OCI-M1 (cell line): ENCODE measurements at regions not wholly inside any gene's neighbourhood (a gene's known extent, or its start where the extent isn't known, plus 50 kb on each side); places are given as distances from the start of the nearest gene placed in this dataset.

ENCODE experiments used
- DNase-seq: peaks from one replicate; lab custom pipeline; 2025; lab: John Stamatoyannopoulos, UW

- DNase-seq, result no peak
These were observed 200.9 kb upstream of the ZPLD1 start for GRCh38 chr3:102233881-102234280.

DNA sequence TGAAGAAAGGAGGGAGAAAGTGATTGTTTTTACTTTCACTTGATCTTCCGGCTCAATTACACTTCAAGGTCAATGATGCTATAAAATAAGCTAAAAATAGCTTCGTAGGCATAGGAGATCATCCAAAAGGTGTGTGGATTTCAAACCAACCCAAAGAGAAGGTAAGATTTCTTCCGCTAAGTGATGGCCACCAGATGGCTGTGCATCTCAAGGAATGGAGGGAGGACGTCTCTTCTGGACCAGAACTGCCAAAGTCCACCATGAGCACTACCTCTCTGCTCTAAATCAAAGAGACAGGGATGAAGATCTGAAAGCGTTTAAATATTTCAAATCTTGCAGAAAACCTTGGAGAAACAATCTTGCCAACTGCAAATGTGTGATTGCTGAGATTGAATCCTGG is 199.1 kb upstream of the ZPLD1 start:
- DNase-seq, result peak; percentile 63

- no peak for DNase-seq
These were observed 197.6 kb upstream of the ZPLD1 start for GRCh38 chr3:102237181-102237580.

GRCh38 chr3:102237838-102238237 is 197.0 kb upstream of the ZPLD1 start:
- no peak for DNase-seq

DNA sequence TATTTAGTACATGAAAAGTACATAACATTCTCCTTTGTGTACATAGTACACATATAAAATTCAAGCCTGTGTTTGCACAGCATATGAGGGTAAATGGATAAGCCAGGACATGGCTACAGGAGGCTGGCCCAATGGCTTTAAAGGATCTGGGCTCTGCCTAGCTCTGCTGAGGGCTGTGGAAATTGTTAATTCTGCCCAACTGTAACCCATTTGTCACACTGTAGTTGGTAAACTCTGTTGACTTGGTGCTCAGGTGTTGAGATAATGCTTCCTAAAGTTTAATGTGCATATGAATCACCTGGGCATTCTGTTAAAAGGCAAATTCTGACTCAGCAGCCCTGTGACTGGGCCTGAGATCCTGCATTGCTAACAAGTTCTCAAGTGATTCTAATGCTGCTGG is 196.5 kb upstream of the ZPLD1 start:
- DNase-seq, result no peak

- DNase-seq, result no peak
These were observed 194.1 kb upstream of the ZPLD1 start for GRCh38 chr3:102240720-102241119.

GRCh38 chr3:102248981-102249705 is 185.7 kb upstream of the ZPLD1 start:
- no peak for DNase-seq

- no peak for DNase-seq
These were observed 179.1 kb upstream of the ZPLD1 start for GRCh38 chr3:102255736-102256135.

DNA sequence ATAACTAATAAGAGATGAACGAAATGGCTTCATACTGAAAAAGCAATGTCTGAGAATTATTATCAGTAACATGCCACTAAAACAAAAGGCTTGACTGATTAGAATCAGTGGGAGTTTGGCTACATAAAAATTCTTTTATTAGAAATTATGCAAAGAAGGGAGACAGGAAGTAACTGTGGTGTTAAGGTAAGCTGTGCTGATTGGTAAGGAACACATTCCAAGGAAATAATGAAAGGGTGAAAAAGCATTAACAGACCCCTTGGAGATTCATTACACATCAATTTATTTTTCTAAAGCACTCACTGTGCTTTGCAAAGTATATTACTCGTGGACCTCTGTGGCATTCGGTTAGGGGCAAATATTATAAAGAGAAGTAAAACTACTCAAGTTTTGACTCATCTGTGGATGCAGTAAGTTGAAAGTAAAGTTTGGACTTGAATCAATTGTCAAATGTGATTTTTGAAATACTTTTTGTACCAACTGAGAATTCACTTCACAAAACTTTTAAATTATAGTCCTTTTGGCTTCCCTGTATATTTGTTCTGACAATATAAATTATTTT is 176.1 kb upstream of the ZPLD1 start:
- DNase-seq, result no peak

DNA sequence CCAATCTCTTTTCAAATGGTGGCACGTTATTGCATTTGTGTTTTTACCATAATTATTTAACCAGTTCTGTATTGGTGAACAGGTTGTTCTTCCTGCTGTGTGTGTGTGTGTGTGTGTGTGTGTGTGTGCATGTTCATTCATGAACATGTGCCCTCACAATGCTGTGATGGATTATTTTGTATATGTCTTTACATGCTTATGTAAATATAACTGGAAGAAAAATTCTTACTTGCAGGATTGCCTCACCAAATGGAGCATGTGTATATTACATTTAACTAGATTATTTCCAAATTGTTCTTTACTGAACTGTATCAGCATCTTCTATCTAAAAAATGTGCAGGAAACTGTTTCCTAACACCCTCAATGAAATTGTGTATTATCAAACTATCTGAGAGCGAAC is 175.2 kb upstream of the ZPLD1 start:
- DNase-seq, result no peak

DNA sequence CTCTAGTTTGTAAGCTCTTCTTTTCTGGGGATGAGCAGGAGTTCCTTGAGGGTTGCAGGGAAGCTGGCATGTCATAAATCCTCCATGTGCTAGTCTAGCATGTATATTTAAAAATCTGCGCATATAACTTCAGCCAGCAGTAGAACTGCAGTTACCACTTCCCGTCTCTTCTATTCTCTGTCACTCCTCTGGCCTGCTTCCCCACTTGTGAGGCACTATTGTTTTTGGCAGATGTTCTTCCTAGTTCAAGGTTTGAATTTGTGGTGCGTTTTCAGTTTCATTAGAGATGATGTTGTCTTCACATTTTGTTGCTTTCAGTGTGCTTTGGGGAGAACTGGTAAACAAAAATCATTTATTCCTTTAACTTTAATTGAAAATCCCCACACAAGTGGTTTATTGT is 169.1 kb upstream of the ZPLD1 start:
- DNase-seq, result no peak

DNA sequence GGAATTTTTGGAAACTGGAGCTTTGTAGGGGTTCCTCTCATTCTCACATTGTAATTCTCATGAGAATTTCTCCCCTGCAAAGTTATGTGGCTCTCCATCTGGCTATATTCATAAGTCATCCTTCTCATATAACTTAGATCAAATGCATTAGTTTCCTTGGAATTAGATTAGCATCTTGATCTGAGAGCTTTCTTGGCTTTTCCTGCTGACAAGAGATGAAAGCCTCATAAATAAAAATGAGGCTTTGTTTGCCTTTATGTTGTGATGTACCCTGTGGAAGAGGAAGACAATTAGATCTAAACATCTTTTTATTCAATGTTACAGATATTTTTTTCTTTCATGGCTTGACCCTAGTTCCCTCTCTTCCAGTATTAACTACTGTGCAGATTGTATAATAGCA is 165.4 kb upstream of the ZPLD1 start:
- DNase-seq, result no peak

DNA sequence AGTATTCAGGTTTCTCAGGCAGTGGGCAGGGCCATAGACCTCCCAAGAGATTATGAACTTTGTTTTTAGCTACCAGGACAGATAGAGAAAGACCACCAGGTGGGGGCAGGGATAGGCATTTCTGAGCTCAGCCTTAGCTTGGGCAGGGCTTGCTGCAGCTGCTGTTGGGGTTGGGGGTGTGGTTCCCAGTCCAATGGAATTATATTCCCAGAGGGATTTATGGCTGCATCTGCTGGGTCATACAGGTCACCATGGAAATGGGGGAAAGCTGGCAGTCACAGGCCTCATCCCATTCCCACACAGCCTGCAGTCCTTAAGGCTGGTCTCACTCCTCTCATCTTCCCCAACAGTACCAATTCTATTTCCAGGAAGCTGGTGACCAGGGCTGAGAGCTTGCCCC is 144.6 kb upstream of the ZPLD1 start:
- no peak for DNase-seq

- DNase-seq, result no peak
These were observed 139.1 kb upstream of the ZPLD1 start for GRCh38 chr3:102295756-102296155.

DNA sequence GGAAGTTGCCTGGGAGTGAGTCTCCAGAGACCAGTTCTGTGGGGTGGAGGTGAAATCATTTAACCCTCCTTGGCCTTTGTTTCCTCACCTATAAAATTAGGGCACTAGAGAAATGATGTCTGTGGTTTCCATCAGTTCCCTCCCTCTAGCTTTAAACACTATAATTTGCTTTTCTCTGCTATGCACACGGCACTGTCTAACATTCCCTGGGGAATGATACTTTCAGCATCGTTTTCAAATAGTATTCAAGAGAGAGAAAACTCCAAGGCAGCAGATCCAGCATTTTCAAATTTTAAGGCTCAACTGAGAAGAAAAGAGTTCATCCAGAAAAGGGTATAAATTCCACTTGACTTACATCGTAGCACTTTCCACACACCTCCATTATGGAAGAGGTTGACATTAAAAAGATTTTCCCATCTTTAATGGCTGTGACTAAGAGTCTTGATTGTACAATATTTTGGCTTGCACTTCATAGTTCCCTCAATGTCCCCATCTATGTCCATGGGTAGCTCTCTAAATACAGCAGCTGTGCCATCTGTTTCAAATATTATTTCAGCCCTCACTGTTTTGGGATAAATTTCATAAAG is 137.7 kb upstream of the ZPLD1 start:
- no peak for DNase-seq

GRCh38 chr3:102299125-102299877 is 135.5 kb upstream of the ZPLD1 start:
- no peak for DNase-seq

GRCh38 chr3:102301155-102301880 is 133.5 kb upstream of the ZPLD1 start:
- DNase-seq, result peak; percentile 79

GRCh38 chr3:102302020-102302419 is 132.8 kb upstream of the ZPLD1 start:
- no peak for DNase-seq

DNA sequence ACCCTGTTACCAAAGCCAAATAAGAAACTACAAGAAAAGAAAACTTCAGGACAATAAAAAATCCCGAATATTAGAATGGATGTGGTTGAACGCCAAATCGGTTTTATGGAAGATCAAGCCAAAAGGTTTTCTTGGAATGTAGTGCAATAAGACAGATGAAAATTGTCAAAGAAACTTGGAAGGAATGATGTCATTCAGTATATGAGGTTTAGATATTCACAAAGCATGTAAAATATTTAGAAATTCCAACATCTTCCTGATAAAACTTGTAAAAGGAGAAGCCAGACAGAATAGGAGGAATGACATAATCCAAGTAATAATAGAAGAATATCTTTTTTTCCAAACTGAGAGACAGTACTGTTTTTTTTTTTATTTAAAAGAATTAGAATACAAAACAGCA is 130.3 kb upstream of the ZPLD1 start:
- no peak for DNase-seq

- no peak for DNase-seq
These were observed 127.4 kb upstream of the ZPLD1 start for GRCh38 chr3:102307442-102307841.

DNA sequence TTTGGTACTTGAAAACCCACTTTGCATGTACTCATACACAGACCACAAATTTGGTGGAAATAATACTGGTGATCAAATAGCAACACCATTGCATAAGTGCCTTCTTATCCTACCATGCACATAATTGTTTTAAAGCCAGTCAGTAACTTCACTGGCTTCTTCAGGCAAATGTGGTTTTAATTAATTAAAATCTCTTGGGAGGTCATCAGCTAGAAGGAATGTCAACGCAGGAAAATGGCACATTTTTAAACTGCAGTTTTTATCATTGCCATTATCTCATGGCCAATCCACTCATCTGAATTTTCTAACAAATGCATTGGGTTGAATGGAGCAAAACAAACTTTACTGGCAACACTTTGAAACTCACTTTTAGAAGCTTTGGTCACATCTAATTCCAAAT is 105.7 kb upstream of the ZPLD1 start:
- no peak for DNase-seq

DNA sequence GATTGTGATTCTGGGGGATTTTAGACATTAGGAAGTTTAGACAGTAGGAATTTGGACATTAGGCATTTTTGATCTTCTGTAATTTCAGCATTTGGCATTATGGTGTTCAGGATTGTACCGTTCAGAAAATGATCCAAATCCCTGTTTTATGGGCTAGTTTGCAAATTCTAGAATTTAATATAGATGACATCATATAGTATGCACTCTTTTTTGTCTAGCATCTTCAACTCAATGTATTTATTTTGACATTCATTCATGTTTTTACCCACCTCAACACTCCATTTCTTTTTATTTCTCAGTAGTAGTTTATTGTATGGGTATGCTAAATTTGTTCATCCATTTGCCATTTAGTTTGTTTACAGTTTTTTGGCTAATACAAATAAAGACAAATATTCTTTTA is 105.3 kb upstream of the ZPLD1 start:
- DNase-seq, result no peak
